ENCODE measurements at regions not wholly inside any gene's neighbourhood (a gene's known extent, or its start where the extent isn't known, plus 50 kb on each side); places are given as distances from the start of the nearest gene placed in this dataset.

GRCh38 chr15:95475067-95475466, 855.4 kb upstream of the NR2F2 start:
- no peak for DNase-seq

GRCh38 chr15:95479308-95479707, 851.2 kb upstream of the NR2F2 start:
- no peak for DNase-seq

GRCh38 chr15:95485367-95485766, 845.1 kb upstream of the NR2F2 start:
- DNase-seq, result no peak

GRCh38 chr15:95486224-95486623, 844.3 kb upstream of the NR2F2 start:
- no peak for DNase-seq

GRCh38 chr15:95489103-95489502, 841.4 kb upstream of the NR2F2 start:
- DNase-seq, result no peak

- DNase-seq, result no peak
These were observed 838.0 kb upstream of the NR2F2 start for GRCh38 chr15:95492388-95493070.

- no peak for DNase-seq
These were observed 835.4 kb upstream of the NR2F2 start for GRCh38 chr15:95494971-95495541.

DNA sequence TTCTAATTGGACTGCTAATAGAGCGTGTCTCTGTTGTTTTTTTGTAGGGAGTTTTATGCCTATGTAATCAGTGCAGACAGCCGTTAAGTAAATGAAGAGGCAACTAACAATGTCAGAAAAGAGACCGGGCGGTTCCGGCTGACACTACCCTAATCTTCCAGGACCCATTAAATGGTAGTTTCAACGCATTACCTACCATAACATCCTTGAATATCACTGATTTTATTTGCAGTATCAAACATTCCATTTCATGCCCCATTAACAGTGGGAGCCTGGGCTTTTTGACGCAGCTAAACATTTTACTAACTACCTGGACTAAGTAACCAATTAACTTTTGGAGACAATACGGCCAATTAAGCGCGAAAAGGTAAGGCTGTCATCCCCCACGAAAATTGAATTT, 832.9 kb upstream of the NR2F2 start:
- DNase-seq, result no peak

GRCh38 chr15:95498961-95499360, 831.5 kb upstream of the NR2F2 start:
- DNase-seq, result no peak

DNA sequence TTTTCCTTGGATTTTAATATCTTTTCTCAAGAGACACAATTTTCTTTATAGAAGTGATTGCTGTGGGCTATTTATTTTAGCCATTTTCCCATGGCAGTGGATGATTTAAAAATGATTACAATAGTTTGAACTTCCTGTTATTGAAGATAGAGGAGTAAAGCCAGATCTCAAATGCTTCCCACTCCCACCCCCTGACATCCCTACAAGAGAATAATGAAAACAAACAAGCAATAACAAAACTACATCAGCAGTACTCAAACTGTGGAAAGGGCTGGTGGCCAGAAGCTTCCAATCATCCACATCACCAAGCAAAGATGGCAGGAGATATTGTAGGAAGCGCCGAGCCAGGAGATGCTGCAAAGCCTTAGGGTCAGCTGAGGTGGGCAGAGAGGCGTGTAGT, 831.1 kb upstream of the NR2F2 start:
- DNase-seq, result no peak

DNA sequence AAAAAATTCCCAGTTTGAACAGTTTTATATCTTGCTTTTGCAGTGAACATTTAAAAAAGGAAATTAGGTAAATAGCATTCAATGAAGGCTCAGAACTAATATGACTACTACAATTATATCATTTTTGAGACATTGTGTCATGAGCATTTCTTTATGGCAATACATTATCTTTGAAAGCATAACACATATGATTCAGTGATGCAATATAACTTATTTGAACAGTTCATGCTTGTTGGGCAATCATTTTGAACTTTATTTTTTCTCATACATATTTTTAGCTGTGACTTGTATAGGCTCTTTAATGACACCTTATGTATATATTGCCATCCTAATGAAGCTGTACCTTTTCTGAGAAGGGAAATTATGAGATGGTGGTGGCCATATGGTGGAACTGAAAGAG, 828.6 kb upstream of the NR2F2 start:
- no peak for DNase-seq

GRCh38 chr15:95503107-95503506, 827.4 kb upstream of the NR2F2 start:
- DNase-seq, result no peak

DNA sequence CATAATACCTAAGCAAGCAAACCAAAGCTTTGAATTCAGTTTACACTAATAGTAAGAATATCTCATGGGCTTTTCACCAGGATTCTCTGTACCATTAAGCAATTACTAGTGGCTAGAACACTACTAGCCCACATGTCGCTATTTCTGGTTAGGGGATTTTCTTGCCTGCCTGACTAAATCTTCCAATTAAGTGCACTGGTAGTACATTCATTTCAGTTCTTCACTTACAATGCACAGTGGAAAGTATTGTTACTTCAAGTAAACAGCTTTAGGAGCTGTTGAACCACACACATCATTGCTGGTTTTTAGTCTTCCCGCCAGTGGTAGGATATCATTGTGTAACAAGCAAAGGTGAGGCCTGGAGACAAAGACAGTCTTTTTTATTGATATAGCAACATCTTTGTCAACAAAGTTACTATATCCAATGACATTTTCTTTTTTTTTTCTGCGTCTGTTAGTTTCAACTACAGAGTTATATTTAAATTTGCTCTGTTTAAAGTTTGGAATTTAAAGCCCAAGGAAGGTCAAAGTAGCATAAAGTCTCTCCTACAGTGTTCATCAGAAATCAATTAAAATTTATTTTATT, 826.8 kb upstream of the NR2F2 start:
- no peak for DNase-seq

- DNase-seq, result peak; percentile 84
These were observed 818.8 kb upstream of the NR2F2 start for GRCh38 chr15:95511671-95512070.

DNA sequence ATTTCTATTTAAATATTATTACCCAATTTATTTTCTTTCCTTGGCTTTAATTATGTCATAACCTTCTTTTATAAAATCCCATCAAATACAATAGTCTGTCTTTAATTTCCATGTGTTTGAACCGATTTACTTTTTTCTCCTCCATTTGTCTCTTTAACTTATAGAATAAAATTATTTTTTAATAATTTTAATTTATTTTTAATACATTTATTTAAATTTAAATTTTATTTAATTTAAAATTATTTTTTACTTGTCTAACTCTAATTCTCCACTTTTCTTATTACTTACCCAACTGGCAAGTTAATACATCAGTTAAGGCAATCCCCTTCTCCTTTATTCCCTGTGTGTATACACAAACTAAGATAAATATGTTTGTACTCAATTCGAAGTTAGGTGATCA, 817.6 kb upstream of the NR2F2 start:
- DNase-seq, result no peak

DNA sequence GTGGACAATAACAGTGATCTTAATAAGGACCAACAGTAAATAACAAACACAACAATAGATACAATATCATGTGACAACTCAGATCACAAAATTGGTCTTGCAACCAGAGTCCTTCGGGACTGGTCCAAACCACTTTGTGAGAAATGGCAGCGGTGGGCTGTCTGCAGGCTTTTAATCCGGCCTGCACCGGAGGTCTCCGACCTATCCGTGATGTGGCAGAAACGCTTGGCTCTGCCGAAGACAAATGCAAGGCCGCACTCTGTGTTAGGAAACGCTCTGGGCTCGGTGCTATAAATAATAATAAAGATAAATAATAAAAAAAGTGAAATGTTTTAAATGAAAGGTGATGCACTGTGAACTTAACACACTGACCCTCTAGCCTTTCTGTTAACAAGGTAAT, 810.6 kb upstream of the NR2F2 start:
- DNase-seq, result no peak

- DNase-seq, result peak; percentile 55
These were observed 810.0 kb upstream of the NR2F2 start for GRCh38 chr15:95520511-95520910.

- no peak for DNase-seq
These were observed 809.6 kb upstream of the NR2F2 start for GRCh38 chr15:95520922-95521321.

- DNase-seq, result peak; percentile 13
These were observed 808.0 kb upstream of the NR2F2 start for GRCh38 chr15:95522533-95522932.

- DNase-seq, result no peak
These were observed 801.6 kb upstream of the NR2F2 start for GRCh38 chr15:95528920-95529319.

GRCh38 chr15:95536638-95537037, 793.9 kb upstream of the NR2F2 start:
- DNase-seq, result no peak

DNA sequence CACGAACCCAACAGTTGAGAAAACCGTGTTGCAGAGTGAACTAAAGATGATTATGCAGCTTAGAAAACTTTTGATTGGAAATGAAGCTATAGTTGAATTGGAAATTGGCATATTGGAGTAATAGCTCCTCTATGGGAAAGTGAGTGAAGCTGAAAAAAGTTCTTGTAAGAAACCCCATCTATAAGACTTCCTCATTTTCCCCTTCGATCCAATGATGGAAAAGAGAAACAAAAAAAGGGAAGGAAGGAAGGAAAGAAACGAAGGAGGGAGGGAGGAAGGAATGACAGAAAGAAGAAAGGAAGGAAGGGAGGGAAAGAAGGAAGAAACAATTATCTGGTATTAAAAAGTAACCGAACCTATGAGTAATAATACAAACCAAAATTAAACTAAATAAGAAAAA, 791.8 kb upstream of the NR2F2 start:
- DNase-seq, result no peak

GRCh38 chr15:95541301-95541700, 789.2 kb upstream of the NR2F2 start:
- DNase-seq, result no peak

DNA sequence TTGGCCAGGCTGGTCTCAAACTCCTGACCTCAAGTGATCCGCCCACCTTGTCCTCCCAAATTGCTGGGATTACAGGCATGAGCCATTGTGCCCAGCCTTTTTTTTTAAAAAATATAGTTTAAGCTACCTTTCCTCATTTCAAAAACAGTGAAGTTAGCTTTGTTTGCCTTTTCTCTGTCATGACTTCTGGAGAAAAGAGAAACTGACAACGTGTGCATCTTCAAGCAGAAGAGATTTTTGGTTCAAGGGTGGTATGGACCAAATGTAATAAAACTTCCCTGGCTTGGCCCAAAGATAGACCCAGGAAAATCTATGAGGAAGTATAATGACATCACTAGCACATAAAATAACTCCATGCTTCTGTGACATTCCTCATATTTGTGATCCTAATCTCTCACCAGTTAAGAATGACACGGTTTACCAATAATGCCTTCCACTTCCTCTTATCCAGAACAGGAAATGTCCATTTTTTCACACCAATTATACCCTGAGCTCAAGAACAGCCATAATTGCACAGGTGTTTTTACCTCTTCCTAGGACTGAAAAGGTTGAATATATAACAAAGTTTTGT, 781.2 kb upstream of the NR2F2 start:
- peak; percentile 15 for DNase-seq

Data from fibroblast of skin of right quadriceps (primary cell).